Ovary (tissue), 7 donors: ENCODE measurements at regions not wholly inside any gene's neighbourhood (a gene's known extent, or its start where the extent isn't known, plus 50 kb on each side); places are given as distances from the start of the nearest gene placed in this dataset.

ENCODE experiments used
- DNase-seq, 5 donors: peaks; one replicate each; pipeline ENCODE4 v3.0.0-alpha.2; 2019 to 2020
- H3K27ac ChIP-seq, 2 donors: fragments of 200-600 bp; one replicate each; pipeline versions ENCODE4 v1.5.1 to v1.8.0; 2019 to 2022
- H3K27me3 ChIP-seq: fragments of 200-600 bp; one replicate; pipeline ENCODE4 v1.8.0; 2022
- H3K36me3 ChIP-seq: fragments of 200-600 bp; sonication (generic); one replicate; pipeline ENCODE4 v1.5.1; 2019
- H3K4me1 ChIP-seq: one replicate; pipeline ENCODE4 v1.8.1; 2013; ENCODE audit warnings: mild to moderate bottlenecking, moderate library complexity; ENCODE audit not compliant: insufficient read depth
- H3K4me3 ChIP-seq: fragments of 200-600 bp; sonication (generic); one replicate; pipeline ENCODE4 v1.5.1; 2017
- H3K9me3 ChIP-seq, 2 donors: fragments of 200-600 bp in 1 of 2; sonication (generic) in 1 of 2; one replicate each; pipeline versions ENCODE4 v1.5.1 to v1.8.1; 2013 to 2019; ENCODE audit warnings: mild to moderate bottlenecking in 1 of 2, moderate library complexity in 1 of 2
- CTCF ChIP-seq, 3 donors: fragments of 450-650 bp in 2 of 3; fragments of 200-600 bp in 1 of 3; IDR thresholded peaks; one replicate each; pipeline versions ENCODE4 v1.5.1 to v1.8.0; 2016 to 2022; ENCODE audit warnings: antibody characterized with exemption in 3 of 3, mild to moderate bottlenecking in 1 of 3
- EP300 ChIP-seq: sonication (generic); formaldehyde crosslinking; IDR thresholded peaks from one replicate; pipeline ENCODE4 v1.6.1; 2017; ENCODE audit warnings: antibody characterized with exemption
- POLR2A ChIP-seq: fragments of 450-650 bp; IDR thresholded peaks from one replicate; pipeline ENCODE4 v1.6.1; 2017; ENCODE audit warnings: antibody characterized with exemption, mild to moderate bottlenecking, moderate library complexity
- whole genome bisulfite sequencing, 3 donors: extraction: QIAGEN DNeasy Blood & Tissue Kit in 1 of 3; methylation state at CpG; one replicate each; pipeline versions ENCODE4 v1.1.5 to v1.1.7; 2013 to 2017; 5-methylcytosine and 5-hydroxymethylcytosine counted together
- intact Hi-C, 4 donors: fragments of 100-400 bp; cut with DNase I; formaldehyde crosslinking; loops; one replicate each; pipeline versions ENCODE4 v1.11.0 to v1.15.1; 2022 to 2023
- donor health status: DM: no; HTN: no; CAD: no; lungs with moderate emphysema.
- donor health status: DM: no; HTN: no; CAD: no.
- donor health status: Bipolar disorder and iron deficiency.
- donor health status: DM: no; HTN: no; CAD: no.
- donor health status: DM: yes; HTN: yes; CAD: no.

- no peaks in the 10 kb centered on the region for H3K27me3 ChIP-seq
- no peak overlapping the region for H3K27ac ChIP-seq
- H3K4me3 ChIP-seq, result no peak overlapping the region
- H3K9me3 ChIP-seq, result no peaks in the 10 kb centered on the region
- no peaks in the 10 kb centered on the region for H3K4me1 ChIP-seq
- TF ChIP-seq POLR2A (no peak), CTCF (IDR thresholded peaks at IDR 0.05) (no peak), EP300 (no peak)
- no peak for DNase-seq
- H3K36me3 ChIP-seq, result no peaks in the 10 kb centered on the region
- 62 to 75% (median 71%) methylated on average over 1 of the region's 1 CpG for WGBS, 3 donors
- intact Hi-C loops, result no loop called here
Observed at GRCh38 chr7:153383781-153384180, 624.2 kb downstream of the ACTR3B start.

GRCh38 chr7:153385502-153385901 lies 626.0 kb downstream of the ACTR3B start:
- intact Hi-C loops, result no loop called here
- WGBS, 3 donors, result 30 to 50% (median 34%) methylated on average over 2 of the region's 2 CpGs
- no peak for DNase-seq
- Histone ChIP-seq H3K4me3 (no peak overlapping the region), H3K4me1 (no peaks in the 10 kb centered on the region), H3K36me3 (no peaks in the 10 kb centered on the region), H3K27ac (no peak overlapping the region), H3K9me3 (no peaks in the 10 kb centered on the region), H3K27me3 (no peaks in the 10 kb centered on the region)
- no peak for TF ChIP-seq CTCF (IDR thresholded peaks at IDR 0.05)
- TF ChIP-seq EP300, result no peak

- TF ChIP-seq POLR2A (no peak), CTCF (IDR thresholded peaks at IDR 0.05) (no peak), EP300 (no peak)
- Histone ChIP-seq H3K4me1 (no peaks in the 10 kb centered on the region), H3K36me3 (no peaks in the 10 kb centered on the region), H3K27ac (no peak overlapping the region), H3K4me3 (no peak overlapping the region), H3K9me3 (no peaks in the 10 kb centered on the region), H3K27me3 (no peaks in the 10 kb centered on the region)
- no peak for DNase-seq
- 61 to 64% (median 63%) methylated on average over 10 of the region's 10 CpGs for WGBS, 3 donors
- intact Hi-C loops, result no loop called here
Observed at GRCh38 chr7:153386556-153386955, 627.0 kb downstream of the ACTR3B start.

GRCh38 chr7:153388611-153389010 lies 629.1 kb downstream of the ACTR3B start:
- Histone ChIP-seq H3K27me3 (no peaks in the 10 kb centered on the region), H3K4me1 (no peaks in the 10 kb centered on the region), H3K36me3 (no peaks in the 10 kb centered on the region), H3K27ac (no peak overlapping the region), H3K9me3 (no peaks in the 10 kb centered on the region), H3K4me3 (no peak overlapping the region)
- DNase-seq, result no peak
- intact Hi-C loops, result no loop called here
- TF ChIP-seq POLR2A, result no peak
- no peak for TF ChIP-seq EP300
- no peak for TF ChIP-seq CTCF (IDR thresholded peaks at IDR 0.05)

- WGBS, 3 donors, result 57 to 72% (median 61%) methylated on average over 3 of the region's 3 CpGs
- Histone ChIP-seq H3K27ac (no peak overlapping the region), H3K9me3 (no peaks in the 10 kb centered on the region), H3K27me3 (no peaks in the 10 kb centered on the region), H3K4me3 (no peak overlapping the region), H3K36me3 (no peaks in the 10 kb centered on the region), H3K4me1 (no peaks in the 10 kb centered on the region)
- TF ChIP-seq EP300 (no peak), CTCF (IDR thresholded peaks at IDR 0.05) (no peak), POLR2A (no peak)
- DNase-seq, result no peak
- intact Hi-C loops, result no loop called here
Observed at GRCh38 chr7:153389261-153389660, 629.7 kb downstream of the ACTR3B start.
